Loucy (cell line): ENCODE measurements at regions not wholly inside any gene's neighbourhood (a gene's known extent, or its start where the extent isn't known, plus 50 kb on each side); places are given as distances from the start of the nearest gene placed in this dataset.

ENCODE experiments used
- EZH2phosphoT487 ChIP-seq: fragments of 200-600 bp; IDR thresholded peaks from 2 replicates; pipeline ENCODE4 v1.6.1; 2018; ENCODE audit warnings: antibody characterized with exemption, mild to moderate bottlenecking, moderate library complexity, borderline replicate concordance
- TF ChIP-seq, protein P1 (sequence below): fragments of 200-600 bp; sonication (generic); conservative IDR thresholded peaks from 2 replicates; pipeline ENCODE4 v1.5.1; 2014; ENCODE audit warnings: mild to moderate bottlenecking, antibody characterized with exemption, low read length

DNA sequence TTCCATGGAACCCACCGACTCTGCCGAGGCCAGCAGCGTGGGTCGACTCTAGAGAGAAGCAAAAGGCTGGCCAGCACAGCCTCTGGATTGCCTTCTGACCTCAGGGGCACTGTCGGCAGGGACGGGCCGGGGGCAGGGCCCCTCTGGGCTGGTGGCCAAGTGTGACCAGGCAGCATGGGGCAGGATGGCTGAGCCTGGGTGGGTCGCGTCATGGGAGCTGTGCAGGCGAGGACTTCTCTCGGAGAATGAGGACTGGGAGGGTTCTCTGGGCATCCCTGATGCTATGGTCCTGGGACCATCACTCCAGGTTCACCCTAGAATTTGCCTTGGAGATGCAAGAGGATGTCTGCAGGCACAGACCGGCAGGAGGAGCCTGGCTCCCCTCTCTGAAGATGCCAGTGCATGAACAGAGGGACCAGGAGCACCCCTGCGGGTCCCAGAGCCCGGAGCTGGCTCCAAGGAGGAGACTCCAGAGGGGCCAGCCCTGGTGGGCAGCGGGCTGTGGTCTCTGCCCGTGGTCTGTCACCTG lies 289.2 kb downstream of the NDUFA10 start:
- TF ChIP-seq, protein P1, sequence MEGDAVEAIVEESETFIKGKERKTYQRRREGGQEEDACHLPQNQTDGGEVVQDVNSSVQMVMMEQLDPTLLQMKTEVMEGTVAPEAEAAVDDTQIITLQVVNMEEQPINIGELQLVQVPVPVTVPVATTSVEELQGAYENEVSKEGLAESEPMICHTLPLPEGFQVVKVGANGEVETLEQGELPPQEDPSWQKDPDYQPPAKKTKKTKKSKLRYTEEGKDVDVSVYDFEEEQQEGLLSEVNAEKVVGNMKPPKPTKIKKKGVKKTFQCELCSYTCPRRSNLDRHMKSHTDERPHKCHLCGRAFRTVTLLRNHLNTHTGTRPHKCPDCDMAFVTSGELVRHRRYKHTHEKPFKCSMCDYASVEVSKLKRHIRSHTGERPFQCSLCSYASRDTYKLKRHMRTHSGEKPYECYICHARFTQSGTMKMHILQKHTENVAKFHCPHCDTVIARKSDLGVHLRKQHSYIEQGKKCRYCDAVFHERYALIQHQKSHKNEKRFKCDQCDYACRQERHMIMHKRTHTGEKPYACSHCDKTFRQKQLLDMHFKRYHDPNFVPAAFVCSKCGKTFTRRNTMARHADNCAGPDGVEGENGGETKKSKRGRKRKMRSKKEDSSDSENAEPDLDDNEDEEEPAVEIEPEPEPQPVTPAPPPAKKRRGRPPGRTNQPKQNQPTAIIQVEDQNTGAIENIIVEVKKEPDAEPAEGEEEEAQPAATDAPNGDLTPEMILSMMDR: no peak
- no peak for TF ChIP-seq EZH2phosphoT487
